NCI-H2196 (cell line): ENCODE measurements at regions not wholly inside any gene's neighbourhood (a gene's known extent, or its start where the extent isn't known, plus 50 kb on each side); places are given as distances from the start of the nearest gene placed in this dataset.

Source experiments
- DNase-seq: peaks from one replicate; lab custom pipeline; 2025; ENCODE audit not compliant: unreplicated experiment; lab: John Stamatoyannopoulos, UW

- no peak for DNase-seq
Observed at GRCh38 chr12:45623221-45623620, 106.3 kb upstream of the ARID2 start.

DNA sequence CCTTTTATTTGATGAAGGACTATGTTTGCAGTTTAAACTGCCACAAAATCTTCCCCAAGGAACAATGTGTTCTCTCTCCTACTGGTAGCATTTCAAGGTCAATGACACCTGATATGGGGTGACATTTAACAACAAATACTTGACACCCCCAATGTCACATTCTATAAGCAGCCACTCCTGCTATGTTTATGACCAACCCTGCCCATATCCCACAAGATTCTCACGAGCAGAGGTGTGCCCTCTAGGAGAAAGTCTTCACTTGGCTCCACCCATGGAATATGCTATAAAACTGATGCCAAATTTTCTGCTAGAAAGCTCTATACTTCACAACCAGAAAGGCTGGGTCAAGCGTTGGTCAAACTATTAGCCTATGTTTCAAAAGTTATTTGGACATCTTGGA is 105.6 kb upstream of the ARID2 start:
- no peak for DNase-seq

GRCh38 chr12:45626965-45627364 is 102.5 kb upstream of the ARID2 start:
- DNase-seq, result no peak

- DNase-seq, result no peak
Observed at GRCh38 chr12:45627407-45628069, 102.0 kb upstream of the ARID2 start.

DNA sequence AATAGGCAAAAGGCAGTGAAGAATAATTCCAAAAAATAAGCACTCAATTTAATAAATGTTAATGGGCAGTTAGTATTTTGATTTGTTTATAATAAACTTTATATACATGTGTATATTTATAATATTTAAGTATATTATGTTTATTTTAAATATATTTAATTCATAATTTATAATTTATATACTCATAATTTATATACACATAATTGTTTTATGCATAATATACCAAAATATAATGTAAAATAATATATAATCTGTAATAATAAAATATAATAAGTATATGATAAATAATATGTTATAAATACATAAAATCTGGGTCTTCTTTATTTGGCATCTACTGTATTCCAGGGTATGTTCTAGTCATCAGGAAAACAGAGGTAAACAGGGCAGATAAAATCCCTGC is 100.2 kb upstream of the ARID2 start:
- DNase-seq, result no peak

DNA sequence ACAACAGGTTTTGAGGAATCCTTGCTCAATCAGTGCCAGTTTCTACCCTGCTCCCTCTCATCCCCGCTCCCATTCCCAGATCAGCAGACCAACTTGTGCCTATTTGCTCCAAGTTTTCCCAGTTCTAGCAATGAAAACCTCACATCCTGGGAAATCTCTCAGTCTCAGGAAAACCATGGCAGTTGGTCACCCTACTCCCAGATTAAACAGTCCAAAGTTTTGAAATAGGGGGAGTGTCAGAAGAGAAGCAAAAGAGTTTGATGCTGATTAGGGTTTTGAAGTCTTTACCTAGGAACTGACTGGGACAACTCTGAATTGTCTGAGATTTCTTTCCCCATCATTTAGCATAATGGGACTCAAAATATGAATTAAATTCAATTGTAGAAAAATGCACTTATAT is 95.8 kb upstream of the ARID2 start:
- DNase-seq, result no peak

- DNase-seq, result no peak
Observed at GRCh38 chr12:45634273-45634917, 95.1 kb upstream of the ARID2 start.

DNA sequence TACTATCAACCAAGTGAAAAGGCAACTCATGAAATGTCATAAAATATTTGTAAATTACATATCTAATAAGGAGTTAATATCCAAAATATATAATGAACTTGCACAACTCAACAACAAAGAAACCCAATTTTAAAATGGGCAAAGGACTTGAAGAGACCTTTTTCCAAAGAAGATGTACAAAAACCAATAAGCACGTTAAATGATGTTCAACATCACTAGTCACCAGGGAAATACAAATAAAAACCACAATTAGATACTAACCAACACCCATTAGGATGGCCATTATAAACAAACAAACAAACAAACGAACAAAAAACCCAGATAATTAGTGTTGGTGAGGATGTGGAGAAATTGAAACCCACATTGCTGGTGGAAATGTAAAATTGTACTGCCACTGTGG is 92.3 kb upstream of the ARID2 start:
- DNase-seq, result no peak

DNA sequence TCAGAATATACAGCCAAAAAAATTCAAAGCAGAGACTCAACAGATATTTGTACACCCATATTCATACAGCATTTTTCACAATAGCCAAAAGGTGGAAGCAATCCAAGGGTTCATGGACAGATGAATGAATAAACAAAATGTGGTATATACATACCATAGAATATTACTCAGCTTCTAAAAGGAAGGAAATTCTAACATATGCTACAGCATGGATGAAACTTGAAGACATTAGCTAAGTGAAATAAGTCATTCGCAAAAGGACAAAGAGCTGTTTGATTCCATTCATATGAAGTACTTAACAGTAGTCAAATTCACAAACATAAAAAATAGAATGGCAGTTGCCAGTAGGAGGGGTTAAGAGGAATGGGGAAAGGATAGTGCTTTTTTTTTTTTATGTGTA is 91.8 kb upstream of the ARID2 start:
- no peak for DNase-seq

- DNase-seq, result no peak
Observed at GRCh38 chr12:45638386-45638785, 91.1 kb upstream of the ARID2 start.

GRCh38 chr12:45644541-45644940 is 85.0 kb upstream of the ARID2 start:
- no peak for DNase-seq

DNA sequence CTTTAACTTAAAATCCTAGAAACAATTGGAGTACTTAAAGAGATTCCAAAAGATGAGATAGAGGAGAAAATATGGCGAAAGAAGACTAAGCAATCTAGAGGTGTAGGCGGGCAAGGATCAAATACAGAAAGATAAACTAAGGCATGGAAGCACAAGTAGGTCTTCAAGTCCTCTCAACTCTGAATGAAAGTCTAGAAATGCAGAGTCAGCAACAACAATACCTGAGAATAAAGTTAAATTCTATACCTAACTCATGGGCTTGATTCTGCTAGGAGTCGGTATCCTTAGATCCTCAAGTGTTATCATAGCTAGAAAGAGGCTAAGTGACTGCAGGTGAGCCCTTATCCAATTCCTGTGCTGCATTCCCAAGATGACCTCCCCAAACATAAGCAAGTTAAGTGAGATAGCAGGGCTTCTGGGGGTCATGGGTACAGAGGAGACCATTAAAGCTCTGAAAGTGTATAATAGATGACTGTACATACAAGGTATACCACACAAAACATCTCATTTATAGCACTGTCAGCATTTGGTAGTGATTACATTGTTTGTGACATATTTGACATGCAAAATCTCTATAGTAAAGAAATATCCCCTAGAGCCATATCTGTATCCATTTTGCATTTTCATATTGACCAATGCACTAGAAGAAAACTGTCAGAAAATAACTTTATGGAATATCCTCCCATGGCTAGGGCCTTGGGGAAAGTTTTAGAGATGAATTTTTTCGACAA is 82.5 kb upstream of the ARID2 start:
- no peak for DNase-seq

DNA sequence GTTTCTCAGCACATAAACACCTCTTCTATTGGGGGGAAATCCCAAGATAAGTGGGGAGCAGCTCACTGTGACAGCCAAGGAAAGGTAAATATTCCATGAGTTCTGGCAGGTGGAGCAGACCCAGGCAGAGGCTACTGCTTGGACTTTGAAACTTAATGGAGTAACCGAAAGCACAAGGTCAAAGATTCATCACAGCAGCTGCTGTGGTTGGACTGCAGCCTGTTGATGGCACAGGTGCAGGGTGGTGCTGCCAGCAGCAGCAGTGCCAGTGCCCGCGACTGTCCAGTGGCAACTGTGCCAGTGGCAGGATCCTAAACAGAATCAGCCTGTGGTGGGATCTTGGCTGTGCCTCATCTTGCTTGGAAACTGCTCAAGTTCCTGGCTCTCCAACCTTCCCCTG is 81.4 kb upstream of the ARID2 start:
- peak; percentile 37 for DNase-seq

DNA sequence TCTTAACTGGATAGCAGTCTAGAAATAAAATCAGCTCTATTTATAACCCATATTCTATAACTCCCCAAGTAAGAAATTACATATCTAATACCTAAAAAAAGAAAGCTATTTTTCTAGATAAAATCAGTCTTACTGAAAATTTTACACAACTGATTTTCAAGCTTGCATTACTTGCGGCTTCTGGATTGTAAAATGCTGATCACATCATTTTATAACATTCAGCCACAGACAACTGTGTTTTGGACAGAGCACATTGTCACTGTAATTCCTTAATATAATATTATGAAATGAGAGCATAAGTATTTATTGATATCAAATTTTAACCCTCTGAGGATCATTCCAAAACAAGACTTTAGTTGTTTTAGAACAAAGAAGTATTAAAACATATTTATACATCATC is 78.5 kb upstream of the ARID2 start:
- DNase-seq, result no peak

GRCh38 chr12:45654002-45654665 is 75.4 kb upstream of the ARID2 start:
- DNase-seq, result no peak

- DNase-seq, result peak; percentile 57
Observed at GRCh38 chr12:45655186-45655585, 74.3 kb upstream of the ARID2 start.

- no peak for DNase-seq
Observed at GRCh38 chr12:45655743-45656142, 73.8 kb upstream of the ARID2 start.

GRCh38 chr12:45658020-45658419 is 71.5 kb upstream of the ARID2 start:
- DNase-seq, result no peak

DNA sequence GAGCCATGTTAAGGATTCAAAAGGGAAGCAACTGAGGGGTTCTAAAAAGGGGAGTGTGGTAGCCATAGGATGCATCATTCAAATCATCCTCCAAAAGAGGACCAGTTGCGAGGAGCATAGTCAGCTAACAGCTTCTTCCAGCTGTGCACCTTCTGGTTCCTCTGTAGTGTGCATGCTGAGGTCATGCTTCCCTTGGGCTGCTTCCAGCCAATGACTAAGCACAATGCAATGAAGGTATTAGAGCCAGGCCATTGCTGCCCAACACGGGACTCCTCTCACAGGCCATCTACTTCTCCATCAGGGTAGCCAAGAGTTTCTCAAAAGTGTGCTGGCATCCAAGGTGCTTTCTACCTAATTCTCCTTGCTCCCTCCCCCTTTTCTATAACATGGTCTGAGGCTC is 69.2 kb upstream of the ARID2 start:
- DNase-seq, result no peak

GRCh38 chr12:45663455-45663854 is 66.1 kb upstream of the ARID2 start:
- DNase-seq, result no peak

DNA sequence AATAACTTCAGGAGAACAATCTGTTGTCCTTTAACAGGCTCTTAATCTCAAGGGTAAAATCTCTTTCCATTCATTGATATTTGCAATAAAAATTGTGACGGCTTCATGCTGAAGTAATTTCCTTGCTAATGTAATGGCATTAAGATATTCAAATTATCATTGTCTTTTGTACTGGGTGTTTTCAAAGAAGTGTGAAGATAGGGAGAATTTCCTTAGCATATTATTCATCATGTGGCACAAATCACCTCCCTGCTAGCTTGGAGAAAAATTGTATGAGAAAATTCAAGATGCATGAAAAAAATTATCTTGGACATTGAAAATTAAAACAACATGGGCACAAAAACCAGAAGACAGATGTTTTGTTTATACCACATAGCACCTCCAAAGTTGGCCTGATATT is 63.6 kb upstream of the ARID2 start:
- DNase-seq, result no peak

DNA sequence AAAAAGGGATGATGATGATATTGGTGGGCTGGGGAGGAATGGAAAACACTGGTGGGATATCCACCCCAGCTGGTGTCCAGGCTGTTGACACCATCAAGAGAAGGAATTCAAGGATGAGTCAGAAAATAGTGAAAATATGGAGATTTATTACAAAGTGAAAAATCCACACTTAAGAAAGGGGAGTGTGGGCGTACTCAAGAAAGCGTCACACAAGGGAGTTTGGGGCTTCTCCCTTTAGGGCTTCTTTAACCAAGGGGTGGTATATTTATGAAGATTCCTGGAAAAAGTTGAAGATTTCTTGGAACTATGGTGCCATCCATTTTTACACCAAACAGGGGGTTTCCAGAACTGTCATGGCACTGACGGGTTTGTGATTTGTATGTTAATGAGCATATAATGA is 63.1 kb upstream of the ARID2 start:
- no peak for DNase-seq
